Coronary artery (tissue), 2 donors: ENCODE measurements at regions not wholly inside any gene's neighbourhood (a gene's known extent, or its start where the extent isn't known, plus 50 kb on each side); places are given as distances from the start of the nearest gene placed in this dataset.

Experiments used
- DNase-seq: peaks from one replicate; pipeline ENCODE4 v3.0.0-alpha.2; 2017; ENCODE audit warnings: low spot score
- H3K27ac ChIP-seq, 2 donors: fragments of 200-600 bp; sonication (generic); one replicate each; pipeline ENCODE4 v1.5.1; 2016 to 2019
- H3K4me3 ChIP-seq: fragments of 200-600 bp; sonication (generic); 2 replicates; pipeline ENCODE4 v1.5.1; 2016; ENCODE audit warnings: mild to moderate bottlenecking, moderate library complexity
- TF ChIP-seq, protein P1 (sequence below): fragments of 200-600 bp; sonication (generic); IDR thresholded peaks from one replicate; pipeline ENCODE4 v1.5.1; 2019; ENCODE audit warnings: antibody characterized with exemption

DNA sequence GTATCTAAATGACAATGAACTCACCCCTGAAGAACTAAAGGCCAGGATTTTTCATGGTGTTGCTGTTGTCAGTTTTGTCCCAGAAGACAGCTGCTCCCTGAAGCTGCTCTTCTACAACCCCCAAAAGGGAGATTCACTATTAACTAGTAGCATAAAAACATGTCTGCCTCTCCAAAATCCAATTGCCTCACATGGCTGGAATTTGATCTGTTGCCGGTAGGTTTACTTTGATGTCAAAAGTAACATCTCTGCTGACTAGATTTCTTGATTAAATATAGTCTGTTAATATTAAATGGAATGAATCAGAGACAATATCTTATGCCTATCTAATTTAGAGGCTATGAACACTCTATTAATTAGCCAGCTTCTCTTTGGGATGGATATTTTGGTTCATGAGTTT lies 425.4 kb downstream of the ETS1 start:
- DNase-seq = no peak
- no peak overlapping the region for H3K4me3 ChIP-seq
- H3K27ac ChIP-seq = no peak overlapping the region
- TF ChIP-seq, protein P1, sequence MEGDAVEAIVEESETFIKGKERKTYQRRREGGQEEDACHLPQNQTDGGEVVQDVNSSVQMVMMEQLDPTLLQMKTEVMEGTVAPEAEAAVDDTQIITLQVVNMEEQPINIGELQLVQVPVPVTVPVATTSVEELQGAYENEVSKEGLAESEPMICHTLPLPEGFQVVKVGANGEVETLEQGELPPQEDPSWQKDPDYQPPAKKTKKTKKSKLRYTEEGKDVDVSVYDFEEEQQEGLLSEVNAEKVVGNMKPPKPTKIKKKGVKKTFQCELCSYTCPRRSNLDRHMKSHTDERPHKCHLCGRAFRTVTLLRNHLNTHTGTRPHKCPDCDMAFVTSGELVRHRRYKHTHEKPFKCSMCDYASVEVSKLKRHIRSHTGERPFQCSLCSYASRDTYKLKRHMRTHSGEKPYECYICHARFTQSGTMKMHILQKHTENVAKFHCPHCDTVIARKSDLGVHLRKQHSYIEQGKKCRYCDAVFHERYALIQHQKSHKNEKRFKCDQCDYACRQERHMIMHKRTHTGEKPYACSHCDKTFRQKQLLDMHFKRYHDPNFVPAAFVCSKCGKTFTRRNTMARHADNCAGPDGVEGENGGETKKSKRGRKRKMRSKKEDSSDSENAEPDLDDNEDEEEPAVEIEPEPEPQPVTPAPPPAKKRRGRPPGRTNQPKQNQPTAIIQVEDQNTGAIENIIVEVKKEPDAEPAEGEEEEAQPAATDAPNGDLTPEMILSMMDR = no peak

DNA sequence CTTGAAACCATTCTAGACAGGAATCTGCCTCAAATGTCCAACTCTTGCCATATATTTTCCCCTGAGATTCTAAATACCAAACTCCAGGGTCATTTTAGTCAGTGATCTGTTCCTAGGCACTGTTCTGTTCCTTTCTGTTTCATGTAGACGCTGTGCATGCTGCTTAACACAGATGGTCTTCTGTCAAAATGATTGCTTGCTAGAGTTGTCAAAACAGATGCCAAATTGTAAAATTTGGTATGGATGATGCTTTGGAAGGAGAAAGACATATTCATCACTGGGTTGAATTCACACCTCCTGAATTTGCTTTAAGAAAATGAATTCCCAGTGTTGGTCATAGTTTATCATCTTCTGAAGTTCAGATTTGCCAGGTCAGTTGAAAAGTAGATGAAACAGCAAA lies 425.9 kb downstream of the ETS1 start:
- TF ChIP-seq, protein P1 = no peak
- H3K27ac ChIP-seq = no peak overlapping the region
- H3K4me3 ChIP-seq = no peak overlapping the region
- DNase-seq = no peak

DNA sequence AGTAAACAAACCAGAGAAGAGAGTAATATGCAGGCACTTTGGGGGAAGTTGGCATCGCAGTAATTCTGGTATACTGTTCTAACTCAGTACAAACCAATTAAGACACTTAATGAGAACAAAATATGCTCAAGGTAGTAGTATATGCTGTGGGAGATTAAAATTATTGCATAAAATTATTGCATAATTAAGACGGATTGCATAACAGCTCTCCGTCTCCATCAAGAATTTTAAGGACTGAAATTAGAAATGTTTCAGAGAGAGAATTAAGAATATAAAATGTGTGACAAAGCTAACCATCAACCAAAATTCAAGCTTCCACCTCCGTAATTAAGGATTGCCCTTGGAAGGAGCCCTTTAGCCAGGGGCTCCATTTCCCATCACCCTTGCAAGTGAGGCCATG lies 428.5 kb downstream of the ETS1 start:
- DNase-seq = no peak
- Histone ChIP-seq H3K27ac (no peak overlapping the region), H3K4me3 (no peak overlapping the region)
- TF ChIP-seq, protein P1 = no peak

DNA sequence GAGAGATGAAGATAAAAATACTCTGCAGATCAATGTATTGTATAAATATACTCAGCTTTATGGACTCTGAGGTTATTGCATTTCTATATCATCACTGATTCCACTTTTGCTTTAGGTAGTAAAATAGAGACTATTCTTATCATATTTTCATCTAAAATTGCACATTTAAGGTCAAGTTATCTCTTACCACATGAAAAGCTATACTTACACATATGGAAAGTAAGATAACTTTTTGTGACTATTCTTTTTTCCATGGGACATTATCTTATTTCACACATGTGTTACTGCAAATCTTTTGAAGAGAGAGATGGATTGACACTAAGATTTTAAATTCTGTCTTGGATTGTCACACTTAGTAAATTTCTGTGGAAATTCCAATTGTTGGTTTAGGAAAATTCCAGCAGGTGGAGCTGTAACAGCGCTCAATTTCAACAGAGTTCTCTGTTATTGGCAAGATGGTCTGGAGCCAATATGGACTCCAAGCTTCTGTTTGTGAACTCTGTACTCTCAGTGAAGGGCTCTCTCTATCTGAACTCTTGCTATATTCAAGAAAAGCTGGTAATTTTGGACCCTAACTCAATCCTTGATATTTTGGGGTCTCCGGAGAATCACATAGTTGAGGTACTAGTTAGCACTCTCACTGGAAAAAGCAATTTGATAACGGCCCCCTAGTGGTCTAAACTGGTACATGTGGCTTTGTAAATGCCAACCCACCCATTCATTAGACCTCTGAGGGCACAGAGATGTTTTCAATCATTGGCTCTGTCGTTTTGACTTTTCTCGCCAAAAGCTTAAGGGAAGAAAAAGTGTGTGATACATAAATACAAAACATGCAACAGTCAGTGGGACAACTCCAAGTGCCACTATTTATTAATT lies 429.7 kb downstream of the ETS1 start:
- no peak overlapping the region for H3K27ac ChIP-seq

DNA sequence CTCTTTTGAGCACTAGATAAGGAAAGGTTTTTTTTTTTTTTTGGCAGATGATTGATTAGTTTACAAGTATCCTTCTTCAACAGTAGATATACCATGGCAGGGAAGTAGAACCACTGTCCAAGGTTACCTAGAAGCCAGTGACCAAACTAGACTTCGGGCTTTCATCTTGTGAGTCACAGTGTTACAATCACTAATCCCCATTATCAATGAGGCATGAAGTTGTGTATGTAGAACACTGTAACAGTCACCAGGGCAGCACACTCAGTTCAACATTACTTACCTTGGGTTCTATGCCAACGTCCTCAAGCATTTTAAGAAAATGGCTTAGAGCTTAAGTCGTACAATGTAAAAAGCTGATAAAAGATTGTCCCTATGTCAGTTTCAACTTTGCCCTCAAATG lies 430.9 kb downstream of the ETS1 start:
- H3K4me3 ChIP-seq = no peak overlapping the region
- TF ChIP-seq, protein P1 = no peak
- no peak for DNase-seq
- H3K27ac ChIP-seq = no peak overlapping the region

More for the DNA sequence above, 429.7 kb downstream of the ETS1 start:
- H3K4me3 ChIP-seq = peak overlapping the region; percentile 56
- DNase-seq = no peak
- TF ChIP-seq, protein P1 = peak; percentile 87

DNA sequence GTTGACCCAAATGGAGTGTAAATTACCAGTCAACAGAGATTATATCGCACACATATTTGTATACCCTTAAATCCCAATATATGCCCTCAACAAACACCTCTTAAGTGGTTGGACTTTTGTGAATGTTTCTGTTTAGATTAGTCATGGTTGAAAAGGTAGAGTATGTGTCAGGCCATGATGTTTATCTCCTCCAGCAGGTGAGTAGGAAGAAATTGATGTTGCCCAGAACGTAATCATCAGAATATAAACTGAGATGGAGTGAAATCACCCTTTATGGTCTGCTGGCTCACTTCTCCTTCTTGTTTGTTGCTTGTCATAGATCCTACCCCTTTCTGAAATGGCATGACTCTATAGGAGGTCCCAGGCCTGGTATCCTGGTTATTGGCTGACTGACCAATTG lies 431.8 kb downstream of the ETS1 start:
- TF ChIP-seq, protein P1 = no peak
- no peak overlapping the region for H3K27ac ChIP-seq
- no peak overlapping the region for H3K4me3 ChIP-seq
- DNase-seq = no peak

DNA sequence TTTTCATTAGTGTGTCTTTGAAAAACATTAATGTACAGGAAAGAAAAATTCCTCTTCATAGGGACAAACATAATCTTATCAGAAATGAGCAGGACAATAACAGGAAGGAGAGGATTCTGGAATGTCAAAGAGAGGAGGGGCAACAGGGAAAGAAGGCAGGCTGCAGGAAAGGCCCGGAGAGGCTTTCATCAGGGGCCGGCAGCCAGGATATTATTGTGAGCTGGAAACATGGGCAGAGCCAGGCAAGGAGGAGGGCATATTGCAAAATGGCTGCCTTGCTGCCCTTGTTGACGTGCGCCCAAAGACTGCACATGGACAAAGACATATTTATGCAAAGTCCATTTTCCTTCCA lies 433.7 kb downstream of the ETS1 start:
- H3K4me3 ChIP-seq = no peak overlapping the region
- no peak overlapping the region for H3K27ac ChIP-seq
- TF ChIP-seq, protein P1 = no peak
- DNase-seq = no peak
